MG63 (cell line): ENCODE measurements at regions not wholly inside any gene's neighbourhood (a gene's known extent, or its start where the extent isn't known, plus 50 kb on each side); places are given as distances from the start of the nearest gene placed in this dataset.

Experiments used
- DNase-seq: peaks from one replicate; pipeline ENCODE4 v3.0.0-alpha.2; 2020
- H3K27me3 ChIP-seq: fragments of 250-450 bp; sonication (Bioruptor Pico); 2 replicates; pipeline ENCODE4 v1.5.1; 2020; ENCODE audit warnings: mild to moderate bottlenecking, moderate library complexity
- H3K36me3 ChIP-seq: fragments of 250-450 bp; sonication (Bioruptor Pico); 2 replicates; pipeline ENCODE4 v1.5.1; 2020; ENCODE audit warnings: mild to moderate bottlenecking, moderate library complexity
- H3K4me3 ChIP-seq: fragments of 250-450 bp; sonication (Bioruptor Pico); 2 replicates; pipeline ENCODE4 v1.5.1; 2020; ENCODE audit warnings: mild to moderate bottlenecking, moderate library complexity
- H3K9me3 ChIP-seq: fragments of 250-450 bp; sonication (Bioruptor Pico); 2 replicates; pipeline ENCODE4 v1.5.1; 2020; ENCODE audit warnings: mild to moderate bottlenecking, moderate library complexity

- Histone ChIP-seq H3K27me3 (no peaks in the 10 kb centered on the region), H3K9me3 (peaks cover 11% of the 10 kb centered on the region), H3K4me3 (no peak overlapping the region), H3K36me3 (no peaks in the 10 kb centered on the region)
- DNase-seq, result no peak
Observed at GRCh38 chr13:39879286-39880035, 224.0 kb downstream of the COG6 start.

- DNase-seq, result no peak
- H3K4me3 ChIP-seq, result no peak overlapping the region
- H3K36me3 ChIP-seq, result no peaks in the 10 kb centered on the region
- no peaks in the 10 kb centered on the region for H3K27me3 ChIP-seq
- peaks cover 22% of the 10 kb centered on the region for H3K9me3 ChIP-seq
Observed at GRCh38 chr13:39881383-39881782, 225.9 kb downstream of the COG6 start.

- Histone ChIP-seq H3K4me3 (no peak overlapping the region), H3K27me3 (no peaks in the 10 kb centered on the region), H3K9me3 (peaks cover 23% of the 10 kb centered on the region), H3K36me3 (no peaks in the 10 kb centered on the region)
- DNase-seq, result no peak
Observed at GRCh38 chr13:39881887-39882286, 226.4 kb downstream of the COG6 start.

GRCh38 chr13:39884166-39884565, 228.7 kb downstream of the COG6 start:
- no peak overlapping the region for H3K4me3 ChIP-seq
- no peak for DNase-seq
- H3K27me3 ChIP-seq, result no peaks in the 10 kb centered on the region
- H3K9me3 ChIP-seq, result peaks cover 23% of the 10 kb centered on the region
- H3K36me3 ChIP-seq, result no peaks in the 10 kb centered on the region

- H3K27me3 ChIP-seq, result no peaks in the 10 kb centered on the region
- DNase-seq, result no peak
- H3K4me3 ChIP-seq, result no peak overlapping the region
- peaks cover 23% of the 10 kb centered on the region for H3K9me3 ChIP-seq
- H3K36me3 ChIP-seq, result no peaks in the 10 kb centered on the region
Observed at GRCh38 chr13:39886336-39886735, 230.9 kb downstream of the COG6 start.

GRCh38 chr13:39887387-39887786, 231.9 kb downstream of the COG6 start:
- no peak for DNase-seq
- Histone ChIP-seq H3K9me3 (peaks cover 23% of the 10 kb centered on the region), H3K27me3 (peaks cover 2% of the 10 kb centered on the region; the same call in 1 of the 2 replicates), H3K36me3 (no peaks in the 10 kb centered on the region), H3K4me3 (no peak overlapping the region)

- Histone ChIP-seq H3K27me3 (peaks cover 4% of the 10 kb centered on the region; the same call in 1 of the 2 replicates), H3K4me3 (no peak overlapping the region), H3K9me3 (peaks cover 15% of the 10 kb centered on the region), H3K36me3 (no peaks in the 10 kb centered on the region)
- no peak for DNase-seq
Observed at GRCh38 chr13:39888865-39889810, 233.7 kb downstream of the COG6 start.

GRCh38 chr13:39890537-39890936, 235.1 kb downstream of the COG6 start:
- Histone ChIP-seq H3K36me3 (no peaks in the 10 kb centered on the region), H3K9me3 (peaks cover 4% of the 10 kb centered on the region), H3K4me3 (no peak overlapping the region), H3K27me3 (peaks cover 4% of the 10 kb centered on the region; the same call in 1 of the 2 replicates)
- no peak for DNase-seq

- Histone ChIP-seq H3K36me3 (no peaks in the 10 kb centered on the region), H3K27me3 (peaks cover 6% of the 10 kb centered on the region; the same call in 1 of the 2 replicates), H3K9me3 (no peaks in the 10 kb centered on the region), H3K4me3 (no peak overlapping the region)
- no peak for DNase-seq
Observed at GRCh38 chr13:39892721-39893685, 237.5 kb downstream of the COG6 start.

- H3K4me3 ChIP-seq, result no peak overlapping the region
- no peaks in the 10 kb centered on the region for H3K36me3 ChIP-seq
- no peaks in the 10 kb centered on the region for H3K9me3 ChIP-seq
- H3K27me3 ChIP-seq, result peaks cover 6% of the 10 kb centered on the region; the same call in 1 of the 2 replicates
- no peak for DNase-seq
Observed at GRCh38 chr13:39893808-39894207, 238.3 kb downstream of the COG6 start.

GRCh38 chr13:39894586-39894985, 239.1 kb downstream of the COG6 start:
- Histone ChIP-seq H3K9me3 (no peaks in the 10 kb centered on the region), H3K27me3 (peaks cover 6% of the 10 kb centered on the region; the same call in 1 of the 2 replicates), H3K36me3 (no peaks in the 10 kb centered on the region), H3K4me3 (no peak overlapping the region)
- DNase-seq, result no peak

GRCh38 chr13:39895254-39895653, 239.8 kb downstream of the COG6 start:
- DNase-seq, result no peak
- Histone ChIP-seq H3K4me3 (no peak overlapping the region), H3K27me3 (peaks cover 6% of the 10 kb centered on the region; the same call in 1 of the 2 replicates), H3K9me3 (no peaks in the 10 kb centered on the region), H3K36me3 (no peaks in the 10 kb centered on the region)

- DNase-seq, result no peak
- H3K9me3 ChIP-seq, result no peaks in the 10 kb centered on the region
- H3K27me3 ChIP-seq, result 0 out of 2 replicates have a peak, but pooled peaks cover 2% of the 10 kb centered on the region
- H3K4me3 ChIP-seq, result no peak overlapping the region
- H3K36me3 ChIP-seq, result no peaks in the 10 kb centered on the region
Observed at GRCh38 chr13:39897636-39898035, 242.2 kb downstream of the COG6 start.

GRCh38 chr13:39900106-39900750, 244.8 kb downstream of the COG6 start:
- Histone ChIP-seq H3K27me3 (0 out of 2 replicates have a peak, but pooled peaks cover 2% of the 10 kb centered on the region), H3K4me3 (no peak overlapping the region), H3K36me3 (no peaks in the 10 kb centered on the region), H3K9me3 (no peaks in the 10 kb centered on the region)
- DNase-seq, result no peak

GRCh38 chr13:39904959-39905358, 249.5 kb downstream of the COG6 start:
- H3K36me3 ChIP-seq, result no peaks in the 10 kb centered on the region
- DNase-seq, result no peak
- H3K27me3 ChIP-seq, result no peaks in the 10 kb centered on the region; the same call in 1 of the 2 replicates
- H3K9me3 ChIP-seq, result no peaks in the 10 kb centered on the region
- H3K4me3 ChIP-seq, result no peak overlapping the region

- peaks cover 2% of the 10 kb centered on the region; the same call in 1 of the 2 replicates for H3K27me3 ChIP-seq
Observed at GRCh38 chr13:39909634-39910033, 254.2 kb downstream of the COG6 start.

More at GRCh38 chr13:39909634-39910033, 254.2 kb downstream of the COG6 start:
- Histone ChIP-seq H3K36me3 (no peaks in the 10 kb centered on the region), H3K4me3 (no peak overlapping the region), H3K9me3 (no peaks in the 10 kb centered on the region)
- no peak for DNase-seq
